Cardiac muscle cell (in vitro differentiated cells and primary cell): ENCODE measurements at regions not wholly inside any gene's neighbourhood (a gene's known extent, or its start where the extent isn't known, plus 50 kb on each side); places are given as distances from the start of the nearest gene placed in this dataset.

Experiments
- DNase-seq, 2 donors: peaks; one replicate each; pipeline versions ENCODE4 v3.0.0 to v3.0.0-alpha.2; 2010 to 2017; ENCODE audit warnings: low read depth in 1 of 2, low spot score in 1 of 2
- H3K27ac ChIP-seq: fragments of 200-600 bp; sonication (generic); 2 replicates; pipeline ENCODE4 v1.5.1; 2016
- H3K27me3 ChIP-seq: fragments of 200-600 bp; sonication (generic); 2 replicates; pipeline ENCODE4 v1.6.0; 2016; ENCODE audit warnings: control low read depth
- H3K36me3 ChIP-seq: fragments of 200-600 bp; sonication (generic); 2 replicates; pipeline ENCODE4 v1.5.1; 2016; ENCODE audit warnings: control low read depth
- H3K4me1 ChIP-seq: fragments of 200-600 bp; sonication (generic); 2 replicates; pipeline ENCODE4 v1.8.1; 2017; ENCODE audit warnings: low read depth, mild to moderate bottlenecking, mixed run types
- H3K4me3 ChIP-seq: fragments of 200-600 bp; sonication (generic); 2 replicates; pipeline ENCODE4 v1.5.1; 2016; ENCODE audit warnings: mild to moderate bottlenecking
- H3K9me3 ChIP-seq: fragments of 200-600 bp; sonication (generic); 2 replicates; pipeline ENCODE4 v1.5.1; 2017; ENCODE audit warnings: low read depth, mild to moderate bottlenecking, control low read depth
- CTCF ChIP-seq: IDR thresholded peaks from 2 replicates; pipeline ENCODE4 v1.5.1; 2012; ENCODE audit warnings: low read depth, mild to moderate bottlenecking, low read length

DNA sequence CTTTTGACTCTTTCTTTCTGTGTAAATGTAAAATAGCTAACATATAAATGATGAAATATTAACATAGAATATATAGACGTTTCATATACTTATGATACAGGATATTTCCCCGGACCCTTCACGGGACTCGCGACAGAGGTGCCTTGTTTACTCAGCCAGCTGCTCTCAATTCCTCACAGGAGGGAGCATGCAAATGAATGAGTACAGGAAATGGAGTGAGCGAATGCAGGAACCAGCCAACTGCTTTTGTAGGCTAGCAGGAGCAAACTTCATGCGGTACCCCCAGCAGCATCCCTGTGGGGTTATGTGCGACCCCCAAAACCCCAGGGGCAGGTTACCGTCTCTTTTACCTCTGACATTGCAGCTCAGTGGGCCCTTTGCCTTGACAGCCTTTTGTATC, 110.3 kb upstream of the PDHA2 start:
- no peak for DNase-seq
- Histone ChIP-seq H3K4me1 (no peaks in the 10 kb centered on the region), H3K27me3 (no peaks in the 10 kb centered on the region), H3K27ac (no peak overlapping the region), H3K9me3 (no peaks in the 10 kb centered on the region), H3K4me3 (no peak overlapping the region), H3K36me3 (no peaks in the 10 kb centered on the region)
- no peak for TF ChIP-seq CTCF

DNA sequence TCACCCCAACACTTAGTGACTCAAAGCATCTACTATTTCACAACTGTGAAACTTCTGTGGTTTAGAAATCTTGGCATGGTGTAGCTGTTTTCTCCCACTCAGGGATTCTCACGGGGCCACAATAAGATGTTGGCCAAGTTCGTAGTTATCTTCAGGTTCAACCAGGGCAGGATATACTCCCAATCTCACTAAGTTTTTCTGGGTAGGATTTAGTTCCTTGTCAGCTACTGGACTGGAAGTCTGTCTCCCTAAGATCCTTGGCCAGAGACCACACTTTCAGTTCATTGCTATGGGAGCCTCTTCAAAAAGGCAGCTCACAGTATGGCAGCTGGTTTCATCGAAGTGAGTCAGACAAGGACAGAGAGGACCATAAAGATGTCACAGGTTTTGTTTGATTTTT, 111.7 kb upstream of the PDHA2 start:
- TF ChIP-seq CTCF, result no peak
- no peak overlapping the region for H3K27ac ChIP-seq
- H3K36me3 ChIP-seq, result no peaks in the 10 kb centered on the region
- no peaks in the 10 kb centered on the region for H3K9me3 ChIP-seq
- no peak overlapping the region for H3K4me3 ChIP-seq
- H3K4me1 ChIP-seq, result no peaks in the 10 kb centered on the region
- DNase-seq, result peak in 1 of 2 donors; percentile 92
- no peaks in the 10 kb centered on the region for H3K27me3 ChIP-seq

GRCh38 chr4:95715830-95716229, 124.1 kb upstream of the PDHA2 start:
- no peak overlapping the region for H3K4me3 ChIP-seq
- no peaks in the 10 kb centered on the region for H3K27me3 ChIP-seq
- no peaks in the 10 kb centered on the region for H3K36me3 ChIP-seq
- no peak for DNase-seq
- no peaks in the 10 kb centered on the region for H3K9me3 ChIP-seq
- no peak overlapping the region for H3K27ac ChIP-seq
- TF ChIP-seq CTCF, result no peak
- H3K4me1 ChIP-seq, result no peaks in the 10 kb centered on the region

- Histone ChIP-seq H3K4me3 (no peak overlapping the region), H3K27ac (no peak overlapping the region), H3K9me3 (no peaks in the 10 kb centered on the region), H3K4me1 (no peaks in the 10 kb centered on the region), H3K27me3 (no peaks in the 10 kb centered on the region), H3K36me3 (no peaks in the 10 kb centered on the region)
- no peak for DNase-seq
- TF ChIP-seq CTCF, result no peak
These were observed 125.3 kb upstream of the PDHA2 start for GRCh38 chr4:95714571-95714970.

DNA sequence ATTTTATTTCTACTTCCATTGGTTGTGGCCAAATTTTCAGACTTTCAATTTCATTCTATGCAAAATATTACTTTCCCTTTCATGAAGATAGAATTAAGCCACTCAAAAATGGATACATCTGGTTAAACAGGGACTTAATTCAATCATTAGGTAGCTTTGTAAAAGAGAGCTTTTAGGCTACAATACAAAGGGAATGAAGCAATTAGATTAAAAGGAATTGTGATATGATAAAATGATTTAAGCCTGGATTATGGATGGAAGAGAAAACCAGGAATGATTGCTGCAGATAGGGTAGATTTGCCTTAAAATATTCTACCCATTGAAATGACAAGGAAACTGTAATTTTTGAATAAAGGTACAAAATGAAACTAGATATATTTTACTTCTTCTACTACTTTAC, 134.6 kb upstream of the PDHA2 start:
- no peaks in the 10 kb centered on the region for H3K4me1 ChIP-seq
- H3K4me3 ChIP-seq, result no peak overlapping the region
- no peaks in the 10 kb centered on the region for H3K27me3 ChIP-seq
- no peak overlapping the region for H3K27ac ChIP-seq
- H3K9me3 ChIP-seq, result no peaks in the 10 kb centered on the region
- H3K36me3 ChIP-seq, result no peaks in the 10 kb centered on the region
- TF ChIP-seq CTCF, result no peak
- no peak for DNase-seq

- DNase-seq, result peak in 1 of 2 donors; percentile 93
- no peak for TF ChIP-seq CTCF
- H3K4me3 ChIP-seq, result no peak overlapping the region
- no peaks in the 10 kb centered on the region for H3K27me3 ChIP-seq
- no peaks in the 10 kb centered on the region for H3K36me3 ChIP-seq
- H3K4me1 ChIP-seq, result no peaks in the 10 kb centered on the region
- no peak overlapping the region for H3K27ac ChIP-seq
- no peaks in the 10 kb centered on the region for H3K9me3 ChIP-seq
These were observed 138.3 kb upstream of the PDHA2 start for GRCh38 chr4:95701500-95702170.
